HEK293 (cell line): ENCODE measurements at regions not wholly inside any gene's neighbourhood (a gene's known extent, or its start where the extent isn't known, plus 50 kb on each side); places are given as distances from the start of the nearest gene placed in this dataset.

Source experiments
- CTCF ChIA-PET: fragments of 350-600 bp; formaldehyde crosslinking; extraction: SDS; loops from one replicate; lab custom pipeline; 2021; ENCODE audit warnings: antibody characterized with exemption; lab: Yijun Ruan, JAX
- POLR2A ChIA-PET: fragments of 300-600 bp; formaldehyde crosslinking; extraction: SDS; loops from one replicate; lab custom pipeline; 2020; ENCODE audit warnings: antibody characterized with exemption, inconsistent platforms; lab: Yijun Ruan, JAX
- H3K27ac ChIP-seq: fragments of 200-500 bp; sonication (Bioruptor generic); 2 replicates; pipeline ENCODE4 v1.5.1; 2014; ENCODE audit warnings: low read depth, low read length, control low read depth, inconsistent platforms; ENCODE audit errors: extremely low read depth
- H3K36me3 ChIP-seq, 2 experiments: fragments of 200-500 bp in 1 of 2; sonication (Bioruptor generic) in 1 of 2; 1 replicate in 1 of 2; 2 replicates in 1 of 2; pipeline ENCODE4 v1.5.1; 2014 to 2017; ENCODE audit warnings: inconsistent platforms in 2 of 2, low read length in 2 of 2; ENCODE audit not compliant: control insufficient read depth in 2 of 2, insufficient read depth in 1 of 2
- H3K4me1 ChIP-seq: fragments of 200-500 bp; sonication (Bioruptor generic); 2 replicates; pipeline ENCODE4 v1.5.1; 2014; ENCODE audit warnings: mild to moderate bottlenecking, low read length, inconsistent platforms; ENCODE audit not compliant: control insufficient read depth, insufficient read depth
- H3K4me3 ChIP-seq: 2 replicates; pipeline ENCODE4 v1.5.1; 2011; ENCODE audit warnings: low read depth, mild to moderate bottlenecking, control low read depth, low read length, moderate library complexity
- H3K9me3 ChIP-seq: fragments of 200-500 bp; sonication (Bioruptor generic); 2 replicates; pipeline ENCODE4 v1.5.1; 2014; ENCODE audit warnings: low read depth, low read length, inconsistent platforms; ENCODE audit not compliant: control insufficient read depth, insufficient read depth
- ATF2 ChIP-seq: fragments of 450-650 bp; formaldehyde crosslinking; IDR thresholded peaks from 2 replicates; pipeline ENCODE4 v1.5.1; 2016; ENCODE audit warnings: missing biosample characterization, missing genetic modification characterization, low read depth
- HOXD13 ChIP-seq: sonication (generic); formaldehyde crosslinking; IDR thresholded peaks from 2 replicates; pipeline ENCODE4 v1.8.0; 2022; ENCODE audit warnings: missing genetic modification reagents, borderline replicate concordance
- KLF9 ChIP-seq: fragments of 450-650 bp; formaldehyde crosslinking; IDR thresholded peaks from 2 replicates; pipeline ENCODE4 v1.5.1; 2016; ENCODE audit warnings: missing biosample characterization, missing genetic modification characterization, low read depth
- PRDM2 ChIP-seq: fragments of 450-650 bp; formaldehyde crosslinking; IDR thresholded peaks from 2 replicates; pipeline ENCODE4 v1.5.1; 2016; ENCODE audit warnings: missing biosample characterization, missing genetic modification characterization, borderline replicate concordance
- REST ChIP-seq: fragments of 450-650 bp; formaldehyde crosslinking; IDR thresholded peaks from 2 replicates; pipeline ENCODE4 v1.5.1; 2016; ENCODE audit warnings: missing biosample characterization, missing genetic modification characterization
- SALL2 ChIP-seq: fragments of 450-650 bp; formaldehyde crosslinking; IDR thresholded peaks from 2 replicates; pipeline ENCODE4 v1.5.0; 2017; ENCODE audit warnings: missing biosample characterization, mild to moderate bottlenecking, missing genetic modification characterization, borderline replicate concordance
- TSHZ1 ChIP-seq: fragments of 450-650 bp; formaldehyde crosslinking; IDR thresholded peaks from 2 replicates; pipeline ENCODE4 v1.5.1; 2016; ENCODE audit warnings: missing biosample characterization, missing genetic modification characterization, borderline replicate concordance
- ZBTB26 ChIP-seq: fragments of 450-650 bp; formaldehyde crosslinking; optimal IDR thresholded peaks from 2 replicates; pipeline ENCODE3; 2016; ENCODE audit warnings: missing biosample characterization, mild to moderate bottlenecking, missing genetic modification characterization
- ZBTB8A ChIP-seq: fragments of 450-650 bp; formaldehyde crosslinking; IDR thresholded peaks from 2 replicates; pipeline ENCODE4 v1.5.1; 2016; ENCODE audit warnings: missing biosample characterization, missing genetic modification characterization
- ZIC2 ChIP-seq: fragments of 450-650 bp; formaldehyde crosslinking; IDR thresholded peaks from 2 replicates; pipeline ENCODE4 v1.5.1; 2016; ENCODE audit warnings: missing biosample characterization, missing genetic modification characterization
- ZNF18 ChIP-seq: fragments of 450-650 bp; formaldehyde crosslinking; IDR thresholded peaks from 2 replicates; pipeline ENCODE4 v1.5.1; 2016; ENCODE audit warnings: missing biosample characterization, missing genetic modification characterization
- ZNF2 ChIP-seq: fragments of 450-650 bp; formaldehyde crosslinking; IDR thresholded peaks from 2 replicates; pipeline ENCODE4 v1.5.1; 2016; ENCODE audit warnings: missing biosample characterization, missing genetic modification characterization
- ZNF248 ChIP-seq: fragments of 450-650 bp; formaldehyde crosslinking; IDR thresholded peaks from 2 replicates; pipeline ENCODE4 v1.5.1; 2017; ENCODE audit warnings: missing biosample characterization, missing genetic modification characterization
- ZNF324 ChIP-seq: fragments of 450-650 bp; formaldehyde crosslinking; IDR thresholded peaks from 2 replicates; pipeline ENCODE4 v1.5.1; 2016; ENCODE audit warnings: missing biosample characterization, missing genetic modification characterization
- ZNF350 ChIP-seq: fragments of 450-650 bp; formaldehyde crosslinking; IDR thresholded peaks from 2 replicates; pipeline ENCODE4 v1.5.0; 2017; ENCODE audit warnings: missing biosample characterization, mild to moderate bottlenecking, missing genetic modification characterization
- ZNF416 ChIP-seq: fragments of 450-650 bp; formaldehyde crosslinking; IDR thresholded peaks from 2 replicates; pipeline ENCODE4 v1.5.1; 2016; ENCODE audit warnings: missing biosample characterization, missing genetic modification characterization
- ZNF548 ChIP-seq: fragments of 450-650 bp; formaldehyde crosslinking; IDR thresholded peaks from 2 replicates; pipeline ENCODE4 v1.5.1; 2016; ENCODE audit warnings: missing biosample characterization, missing genetic modification characterization

GRCh38 chr2:185628985-185629384, 109.6 kb upstream of the FSIP2 start:
- Histone ChIP-seq H3K27ac (no peak overlapping the region), H3K36me3 (no peaks in the 10 kb centered on the region), H3K9me3 (no peaks in the 10 kb centered on the region), H3K4me1 (no peaks in the 10 kb centered on the region), H3K4me3 (no peak overlapping the region)
- no peak for TF ChIP-seq ZNF248 (tag by site-specific recombination)
- TF ChIP-seq ZNF548 (tag by site-specific recombination): no peak
- no peak for TF ChIP-seq REST (tag by site-specific recombination)
- TF ChIP-seq ZIC2 (tag by site-specific recombination): no peak
- no peak for TF ChIP-seq ZNF2 (tag by site-specific recombination)
- no peak for TF ChIP-seq KLF9 (tag by site-specific recombination)
- no peak for TF ChIP-seq ZBTB26 (tag by site-specific recombination)
- TF ChIP-seq ATF2: no peak
- ChIA-PET POLR2A (no interaction called here), CTCF (interaction anchor here (0.6 to 1.8 kb wide), 12 partner anchors 8 to 1967 kb away, joined by 3 to 11 read pairs (median 4); partner anchors contain the start of gene FSIP2)

GRCh38 chr2:185633621-185634020, 105.0 kb upstream of the FSIP2 start:
- CTCF ChIA-PET: interaction anchor here (1.4 kb wide), 1 partner anchor 106 kb away, joined by 5 read pairs; the partner anchor contains the start of gene FSIP2
- H3K9me3 ChIP-seq: no peaks in the 10 kb centered on the region
- no peak overlapping the region for H3K4me3 ChIP-seq
- POLR2A ChIA-PET: no interaction called here
- no peak overlapping the region for H3K27ac ChIP-seq
- H3K36me3 ChIP-seq: no peaks in the 10 kb centered on the region
- H3K4me1 ChIP-seq: no peaks in the 10 kb centered on the region
- TF ChIP-seq ZNF350 (no peak), PRDM2 (tag by site-specific recombination) (no peak), SALL2 (no peak), ZNF324 (no peak), HOXD13 (CRISPR knock-in tag) (no peak), ZBTB8A (no peak), ZNF18 (tag by site-specific recombination) (no peak), TSHZ1 (tag by site-specific recombination) (no peak), ZNF416 (no peak)
